ENCODE measurements at regions not wholly inside any gene's neighbourhood (a gene's known extent, or its start where the extent isn't known, plus 50 kb on each side); places are given as distances from the start of the nearest gene placed in this dataset.
"Not testable (repeated sequence)": the region's sequence is repeated elsewhere in the genome, so short reads cannot be mapped to it uniquely, and the experiment has no call there.

DNA sequence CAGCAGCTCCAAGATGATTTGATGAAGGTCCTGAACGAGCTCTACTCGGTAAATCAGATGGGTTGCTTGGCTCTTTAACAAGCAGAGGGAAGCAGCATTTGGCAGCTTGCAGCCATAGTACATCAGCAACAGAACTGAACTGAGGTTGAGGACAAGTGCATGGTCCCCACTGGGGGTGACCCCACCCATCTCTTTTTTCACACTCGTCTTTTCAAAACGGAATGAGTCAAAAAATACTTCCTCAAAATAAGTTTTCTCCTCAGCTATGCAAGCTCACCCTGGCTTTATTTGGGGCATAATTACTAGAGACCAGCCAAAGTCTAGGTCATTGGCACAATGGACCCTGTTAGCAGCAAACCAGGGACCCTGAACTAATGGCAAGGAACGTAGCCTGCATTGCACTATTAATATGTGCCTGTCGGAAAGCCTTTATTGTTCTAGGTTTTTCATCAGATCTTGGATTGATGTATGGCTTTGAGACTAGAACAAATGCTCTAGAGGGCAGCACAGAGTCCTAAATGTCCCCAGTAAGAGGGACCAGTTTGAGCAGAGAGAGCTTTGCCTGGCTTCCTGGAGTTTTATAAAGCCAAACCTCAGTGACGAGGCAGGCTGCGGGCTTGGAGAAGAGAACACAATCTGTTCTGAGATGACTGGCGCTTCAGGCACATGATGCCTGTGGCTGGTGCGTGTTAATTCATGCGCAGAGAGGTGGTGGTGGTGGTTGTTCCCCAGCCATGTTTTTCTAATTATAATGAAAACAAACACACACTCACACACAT, 86.1 kb upstream of the IKBKE start:
- not testable (repeated sequence) for H3K4me1 ChIP-seq (ENCODE audit: control insufficient read depth, insufficient read depth, low read length, poor library complexity, severe bottlenecking); H3K36me3 ChIP-seq (ENCODE audit: control insufficient read depth, insufficient read depth, low read length); H3K4me3 ChIP-seq (ENCODE audit: extremely low read depth, insufficient read depth, low read length, poor library complexity, severe bottlenecking); H3K9me3 ChIP-seq (ENCODE audit: control insufficient read depth, low read length); H3K27ac ChIP-seq (ENCODE audit: low read depth, low read length, severe bottlenecking)
- WGBS, 2 experiments (ENCODE audit: insufficient coverage in 2 of 2) = 90% methylated on average over 2 of the region's 11 CpGs; no CpG with 5 or more reads in 1 of the 2 experiments

DNA sequence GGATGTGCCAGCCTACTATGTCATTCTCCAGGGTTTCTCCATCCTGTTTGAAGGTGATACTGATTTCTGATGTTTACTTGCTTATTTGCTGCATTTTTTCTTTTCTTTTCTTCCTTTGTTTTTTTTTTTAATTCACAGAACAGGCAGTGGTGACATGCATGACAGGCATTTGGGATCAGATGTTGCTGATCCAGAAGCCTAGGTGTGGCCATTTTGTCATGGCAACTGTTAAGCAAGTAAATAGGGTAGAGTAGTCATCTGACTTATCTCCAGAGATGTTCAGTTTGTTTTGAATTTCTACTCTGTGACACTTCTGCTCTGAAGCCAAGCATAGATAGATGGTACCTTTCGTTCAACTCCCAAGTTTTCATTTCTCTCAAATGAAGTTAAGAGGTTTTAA, 85.4 kb upstream of the IKBKE start:
- no CpG with 5 or more reads among the region's 1 CpG for WGBS, 2 experiments (ENCODE audit: insufficient coverage in 2 of 2)
- H3K4me1 ChIP-seq (ENCODE audit: control insufficient read depth, insufficient read depth, low read length, poor library complexity, severe bottlenecking); H3K27ac ChIP-seq (ENCODE audit: low read depth, low read length, severe bottlenecking); H3K36me3 ChIP-seq (ENCODE audit: control insufficient read depth, insufficient read depth, low read length); H3K4me3 ChIP-seq (ENCODE audit: extremely low read depth, insufficient read depth, low read length, poor library complexity, severe bottlenecking); H3K9me3 ChIP-seq (ENCODE audit: control insufficient read depth, low read length): not testable (repeated sequence)

DNA sequence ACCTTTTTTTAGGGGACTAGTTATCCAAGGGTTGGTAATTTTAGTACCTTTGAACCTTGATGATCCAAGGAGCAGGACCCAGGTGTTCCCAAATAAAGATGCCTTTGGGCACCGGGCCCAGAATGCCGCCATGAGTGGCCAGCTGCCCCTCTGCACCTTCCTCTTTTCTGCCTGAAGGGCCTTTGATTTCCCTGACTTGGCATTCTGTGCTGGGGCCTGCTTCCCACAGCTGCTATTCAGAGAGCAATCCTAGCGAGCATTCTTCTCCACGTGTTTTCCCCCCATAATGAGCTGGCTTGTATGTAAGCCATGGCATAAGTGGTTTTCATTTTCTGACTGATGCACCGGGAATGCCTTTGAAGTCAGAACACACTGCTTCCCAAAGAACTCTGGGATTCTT, 82.6 kb upstream of the IKBKE start:
- H3K4me3 ChIP-seq (ENCODE audit: extremely low read depth, insufficient read depth, low read length, poor library complexity, severe bottlenecking); H3K27ac ChIP-seq (ENCODE audit: low read depth, low read length, severe bottlenecking); H3K36me3 ChIP-seq (ENCODE audit: control insufficient read depth, insufficient read depth, low read length); H3K4me1 ChIP-seq (ENCODE audit: control insufficient read depth, insufficient read depth, low read length, poor library complexity, severe bottlenecking); H3K9me3 ChIP-seq (ENCODE audit: control insufficient read depth, low read length): not testable (repeated sequence)
- no CpG with 5 or more reads among the region's 5 CpGs for WGBS, 2 experiments (ENCODE audit: insufficient coverage in 2 of 2)

DNA sequence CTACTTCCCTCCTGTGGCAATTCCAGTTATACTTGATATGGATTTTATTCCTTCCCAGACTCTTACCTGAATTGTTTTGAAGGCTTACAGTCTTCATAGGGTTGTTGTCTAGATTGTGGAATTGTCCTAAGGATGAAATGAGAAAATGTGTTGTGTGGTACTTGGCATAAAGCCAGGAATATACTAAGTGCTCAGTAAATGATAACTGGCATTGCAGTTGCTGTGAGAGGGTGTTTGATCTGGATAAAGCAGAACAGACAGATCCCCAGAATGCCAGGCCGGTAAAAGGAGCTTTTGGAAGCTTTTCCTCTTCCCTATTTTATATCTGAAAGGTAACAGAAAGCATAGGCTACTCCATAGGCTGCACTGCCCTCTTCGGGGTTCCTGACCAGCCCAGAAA, 78.4 kb upstream of the IKBKE start:
- H3K27ac ChIP-seq (ENCODE audit: low read depth, low read length, severe bottlenecking); H3K4me1 ChIP-seq (ENCODE audit: control insufficient read depth, insufficient read depth, low read length, poor library complexity, severe bottlenecking); H3K36me3 ChIP-seq (ENCODE audit: control insufficient read depth, insufficient read depth, low read length); H3K4me3 ChIP-seq (ENCODE audit: extremely low read depth, insufficient read depth, low read length, poor library complexity, severe bottlenecking); H3K9me3 ChIP-seq (ENCODE audit: control insufficient read depth, low read length): not testable (repeated sequence)
- WGBS, 2 experiments (ENCODE audit: insufficient coverage in 2 of 2) = no CpG with 5 or more reads among the region's 2 CpGs

DNA sequence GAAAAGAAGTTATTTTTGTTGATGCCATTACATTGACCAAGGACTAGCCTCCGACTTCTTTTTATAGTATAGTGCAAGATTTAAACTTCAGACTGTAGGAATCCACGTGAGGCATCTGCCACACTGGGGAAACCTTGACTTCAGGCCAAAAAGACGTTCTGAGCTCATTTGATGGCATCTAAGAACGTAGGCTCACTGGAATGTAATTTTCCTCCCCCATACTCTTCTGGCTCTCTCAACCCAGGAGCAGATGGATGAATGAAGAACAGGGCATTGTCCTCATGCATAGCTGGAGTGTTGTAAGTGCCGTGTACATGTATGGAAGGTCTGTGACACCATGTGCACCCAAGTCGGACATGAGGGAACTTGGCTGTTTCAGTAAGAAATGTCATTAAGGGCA, 72.8 kb upstream of the IKBKE start:
- H3K4me1 ChIP-seq (ENCODE audit: control insufficient read depth, insufficient read depth, low read length, poor library complexity, severe bottlenecking); H3K27ac ChIP-seq (ENCODE audit: low read depth, low read length, severe bottlenecking); H3K9me3 ChIP-seq (ENCODE audit: control insufficient read depth, low read length); H3K4me3 ChIP-seq (ENCODE audit: extremely low read depth, insufficient read depth, low read length, poor library complexity, severe bottlenecking): not testable (repeated sequence)
- H3K36me3 ChIP-seq (ENCODE audit: control insufficient read depth, insufficient read depth, low read length) = peaks cover 10% of the 10 kb centered on the region
- no CpG with 5 or more reads among the region's 6 CpGs for WGBS, 2 experiments (ENCODE audit: insufficient coverage in 2 of 2)

DNA sequence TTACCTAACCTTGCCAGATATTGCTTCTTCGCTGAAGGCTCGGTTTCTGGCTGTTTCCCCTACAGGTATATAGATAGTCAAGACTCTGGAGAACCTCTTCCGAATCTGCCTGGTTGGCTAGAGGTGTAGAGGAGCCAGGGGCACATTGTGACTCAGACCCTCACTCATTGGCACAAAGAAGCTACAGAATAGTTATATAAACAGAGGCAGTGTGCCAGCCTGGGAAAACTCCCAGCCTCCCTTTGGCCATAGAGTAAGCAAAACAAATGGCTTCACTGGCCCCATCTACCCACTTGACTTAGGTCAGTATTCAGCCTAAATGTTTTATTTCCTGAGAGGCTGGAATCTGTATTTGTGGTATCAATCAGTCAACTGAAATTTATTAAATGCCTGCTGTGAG, 72.0 kb upstream of the IKBKE start:
- H3K4me1 ChIP-seq (ENCODE audit: control insufficient read depth, insufficient read depth, low read length, poor library complexity, severe bottlenecking); H3K9me3 ChIP-seq (ENCODE audit: control insufficient read depth, low read length); H3K4me3 ChIP-seq (ENCODE audit: extremely low read depth, insufficient read depth, low read length, poor library complexity, severe bottlenecking); H3K27ac ChIP-seq (ENCODE audit: low read depth, low read length, severe bottlenecking): not testable (repeated sequence)
- H3K36me3 ChIP-seq (ENCODE audit: control insufficient read depth, insufficient read depth, low read length) = peaks cover 10% of the 10 kb centered on the region
- WGBS, 2 experiments (ENCODE audit: insufficient coverage in 2 of 2) = no CpG with 5 or more reads among the region's 3 CpGs

DNA sequence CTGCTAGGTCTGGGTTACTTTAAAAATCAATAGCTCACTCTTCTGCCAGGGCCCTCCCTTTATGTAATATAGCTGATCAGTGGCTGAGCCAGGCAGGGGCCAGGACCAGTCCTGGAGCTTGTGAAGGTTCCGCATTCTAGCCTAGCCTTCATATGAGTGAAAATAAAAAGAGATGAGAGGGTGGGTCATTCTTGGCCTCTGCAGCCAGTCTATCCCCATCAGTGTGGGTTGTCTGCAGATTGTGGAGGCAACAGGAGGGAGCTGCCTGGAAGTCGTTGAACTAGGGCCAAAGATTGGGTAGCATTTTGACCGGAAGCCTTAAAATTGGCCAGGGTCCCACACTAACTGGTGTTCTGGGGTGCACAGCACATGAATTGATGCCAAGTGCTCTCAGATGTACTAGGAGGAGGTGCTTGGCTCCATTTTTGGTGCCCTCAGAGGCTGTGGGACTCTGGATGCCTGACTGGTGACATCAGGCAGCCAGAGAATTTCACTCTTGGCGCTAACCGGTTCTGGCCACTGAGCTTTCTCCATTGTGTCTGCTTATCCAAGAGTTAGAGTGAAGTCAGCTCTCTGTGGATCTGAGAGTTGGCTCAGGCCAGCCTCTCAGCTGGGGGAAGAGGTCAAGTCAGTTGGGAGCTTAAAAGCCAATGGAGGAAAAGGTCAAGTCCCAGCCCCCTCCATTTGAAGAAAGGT, 66.5 kb upstream of the IKBKE start:
- H3K36me3 ChIP-seq (ENCODE audit: control insufficient read depth, insufficient read depth, low read length); H3K4me1 ChIP-seq (ENCODE audit: control insufficient read depth, insufficient read depth, low read length, poor library complexity, severe bottlenecking); H3K4me3 ChIP-seq (ENCODE audit: extremely low read depth, insufficient read depth, low read length, poor library complexity, severe bottlenecking); H3K27ac ChIP-seq (ENCODE audit: low read depth, low read length, severe bottlenecking); H3K9me3 ChIP-seq (ENCODE audit: control insufficient read depth, low read length): not testable (repeated sequence)
- no CpG with 5 or more reads among the region's 5 CpGs for WGBS, 2 experiments (ENCODE audit: insufficient coverage in 2 of 2)

DNA sequence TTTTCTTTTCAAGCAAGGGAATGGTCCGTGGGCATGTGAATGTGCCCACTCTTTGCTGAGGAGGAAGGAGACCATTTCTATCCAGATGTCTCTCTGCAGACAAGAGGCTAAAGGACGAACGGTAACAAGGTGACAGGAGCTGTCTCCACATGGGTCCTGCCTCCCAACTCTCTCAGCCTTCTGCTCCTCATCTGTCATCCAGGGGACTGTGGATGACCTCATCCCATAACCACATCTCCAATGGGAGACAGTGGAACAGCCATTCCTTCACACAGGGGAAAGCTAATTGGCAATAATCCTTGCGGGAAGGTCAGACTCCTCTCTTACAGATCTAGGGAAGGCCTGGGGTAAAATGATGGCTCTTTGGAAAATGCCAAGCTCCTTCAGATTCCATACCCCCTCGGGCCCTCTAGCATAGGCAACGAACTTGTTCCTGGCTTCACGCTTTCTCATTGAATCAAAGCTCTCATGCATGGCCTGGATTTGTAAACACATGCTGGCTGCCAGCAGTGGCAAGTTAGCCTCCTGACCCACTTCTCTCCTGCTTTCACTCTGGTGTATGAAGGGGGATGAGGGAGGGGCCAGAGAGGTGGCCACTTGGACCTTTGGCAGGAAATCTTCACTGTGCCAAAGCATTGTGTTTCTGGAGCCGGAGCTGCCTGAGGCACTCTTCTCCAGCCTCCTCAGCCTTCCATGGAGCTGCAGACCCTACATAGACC, 65.8 kb upstream of the IKBKE start:
- not testable (repeated sequence) for H3K27ac ChIP-seq (ENCODE audit: low read depth, low read length, severe bottlenecking); H3K36me3 ChIP-seq (ENCODE audit: control insufficient read depth, insufficient read depth, low read length); H3K4me3 ChIP-seq (ENCODE audit: extremely low read depth, insufficient read depth, low read length, poor library complexity, severe bottlenecking); H3K9me3 ChIP-seq (ENCODE audit: control insufficient read depth, low read length); H3K4me1 ChIP-seq (ENCODE audit: control insufficient read depth, insufficient read depth, low read length, poor library complexity, severe bottlenecking)
- WGBS, 2 experiments (ENCODE audit: insufficient coverage in 2 of 2) = no CpG with 5 or more reads among the region's 8 CpGs

DNA sequence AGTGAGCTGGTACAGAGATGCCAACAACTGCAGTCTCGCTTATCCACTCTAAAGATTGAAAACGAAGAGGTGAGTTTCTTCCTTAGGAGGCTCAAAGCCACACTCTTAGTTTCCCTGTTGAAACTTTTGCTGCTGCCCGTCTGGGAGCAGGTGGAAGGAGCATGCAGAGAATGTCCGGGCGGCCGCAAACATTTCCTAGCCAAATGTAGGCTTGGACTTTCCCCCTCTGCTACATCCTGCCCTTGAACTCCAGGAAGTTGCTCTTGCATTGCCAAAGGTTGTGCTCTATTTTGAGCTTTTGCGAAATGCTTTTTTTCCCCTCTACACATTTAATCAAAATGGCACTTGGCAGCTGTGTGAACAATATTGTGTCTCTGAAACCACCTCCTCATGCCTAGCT, 65.0 kb upstream of the IKBKE start:
- not testable (repeated sequence) for H3K4me3 ChIP-seq (ENCODE audit: extremely low read depth, insufficient read depth, low read length, poor library complexity, severe bottlenecking); H3K4me1 ChIP-seq (ENCODE audit: control insufficient read depth, insufficient read depth, low read length, poor library complexity, severe bottlenecking); H3K9me3 ChIP-seq (ENCODE audit: control insufficient read depth, low read length); H3K27ac ChIP-seq (ENCODE audit: low read depth, low read length, severe bottlenecking); H3K36me3 ChIP-seq (ENCODE audit: control insufficient read depth, insufficient read depth, low read length)
- WGBS, 2 experiments (ENCODE audit: insufficient coverage in 2 of 2) = no CpG with 5 or more reads among the region's 7 CpGs

DNA sequence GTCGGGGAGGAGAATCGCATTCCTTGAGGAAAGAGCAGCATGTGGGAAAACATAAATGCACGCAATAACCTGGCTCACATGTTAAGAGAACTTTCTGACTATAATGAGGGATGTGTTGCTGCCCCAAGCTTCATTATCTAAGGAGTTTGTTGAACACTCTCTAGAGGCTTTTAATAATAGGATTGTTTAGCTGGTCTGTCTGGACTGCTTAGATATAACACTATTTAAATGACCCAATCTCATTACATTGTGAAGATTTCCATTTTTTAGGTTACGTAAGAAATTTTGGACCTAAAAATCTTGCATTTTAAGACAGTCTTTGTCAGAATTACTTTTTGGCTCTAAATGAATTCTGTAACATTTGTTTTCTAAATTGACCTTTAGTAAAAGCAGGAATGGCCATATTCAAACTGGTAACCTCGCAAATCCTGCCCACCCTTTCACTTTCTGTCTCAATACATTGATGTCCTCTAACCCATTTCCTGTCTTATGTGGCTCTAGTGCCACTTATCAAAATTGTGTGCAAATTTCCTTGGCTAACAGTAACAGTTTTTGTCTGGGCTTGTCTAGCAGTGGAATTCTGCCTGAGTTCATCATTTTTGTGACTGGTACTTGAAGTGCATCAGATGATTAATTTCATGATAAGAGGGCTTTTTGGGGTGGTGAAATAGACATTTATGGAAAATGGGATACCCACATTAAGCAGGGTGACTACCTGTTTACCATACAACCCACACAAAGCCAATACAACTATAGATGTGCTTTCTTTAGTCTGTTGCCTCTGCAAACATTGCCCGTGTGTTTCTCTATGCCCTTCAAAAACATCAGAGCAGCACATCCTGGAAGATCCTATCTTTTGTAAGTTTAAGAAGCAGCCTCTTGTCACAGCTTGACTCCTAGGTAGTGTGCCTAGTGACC, 61.6 kb upstream of the IKBKE start:
- H3K36me3 ChIP-seq (ENCODE audit: control insufficient read depth, insufficient read depth, low read length) = peaks cover 30% of the 10 kb centered on the region
- not testable (repeated sequence) for H3K27ac ChIP-seq (ENCODE audit: low read depth, low read length, severe bottlenecking); H3K4me3 ChIP-seq (ENCODE audit: extremely low read depth, insufficient read depth, low read length, poor library complexity, severe bottlenecking); H3K4me1 ChIP-seq (ENCODE audit: control insufficient read depth, insufficient read depth, low read length, poor library complexity, severe bottlenecking); H3K9me3 ChIP-seq (ENCODE audit: control insufficient read depth, low read length)
- WGBS, 2 experiments (ENCODE audit: insufficient coverage in 2 of 2) = no CpG with 5 or more reads among the region's 6 CpGs
